Stimulated activated CD8-positive, alpha-beta memory T cell treated with anti-CD3 and anti-CD28 coated beads, Interleukin-15, amount 100 ng/mL, for 24 hours (primary cell): ENCODE measurements at regions not wholly inside any gene's neighbourhood (a gene's known extent, or its start where the extent isn't known, plus 50 kb on each side); places are given as distances from the start of the nearest gene placed in this dataset.
"Not testable (repeated sequence)": the region's sequence is repeated elsewhere in the genome, so short reads cannot be mapped to it uniquely, and the experiment has no call there.

Experiments used
- DNase-seq: peaks from one replicate; pipeline ENCODE4 v3.0.0-alpha.2; 2020; ENCODE audit warnings: low read depth

- no peak for DNase-seq
These were observed 52.7 kb upstream of the LARP1 start for GRCh38 chr5:154702477-154702876.

- DNase-seq = not testable (repeated sequence)
These were observed 53.5 kb upstream of the LARP1 start for GRCh38 chr5:154701725-154702124.

GRCh38 chr5:154701181-154701580 lies 54.0 kb upstream of the LARP1 start:
- DNase-seq = no peak

- DNase-seq = not testable (repeated sequence)
These were observed 54.8 kb upstream of the LARP1 start for GRCh38 chr5:154700289-154700928.

- DNase-seq = no peak
These were observed 56.4 kb upstream of the LARP1 start for GRCh38 chr5:154698763-154699162.

- DNase-seq = no peak
These were observed 57.8 kb upstream of the LARP1 start for GRCh38 chr5:154697371-154697770.

- no peak for DNase-seq
These were observed 58.3 kb upstream of the LARP1 start for GRCh38 chr5:154696891-154697290.

- no peak for DNase-seq
These were observed 61.0 kb upstream of the LARP1 start for GRCh38 chr5:154694159-154694558.

GRCh38 chr5:154690488-154690887 lies 64.7 kb upstream of the LARP1 start:
- no peak for DNase-seq

- DNase-seq = no peak
These were observed 68.7 kb upstream of the LARP1 start for GRCh38 chr5:154686490-154686889.

GRCh38 chr5:154683101-154683880 lies 71.9 kb upstream of the LARP1 start:
- no peak for DNase-seq

- no peak for DNase-seq
These were observed 75.7 kb upstream of the LARP1 start for GRCh38 chr5:154679501-154679900.

GRCh38 chr5:154677921-154678320 lies 77.3 kb upstream of the LARP1 start:
- DNase-seq = no peak

GRCh38 chr5:154676508-154676907 lies 78.7 kb upstream of the LARP1 start:
- DNase-seq = no peak

GRCh38 chr5:154674029-154674428 lies 81.1 kb upstream of the LARP1 start:
- no peak for DNase-seq

GRCh38 chr5:154673506-154673905 lies 81.7 kb upstream of the LARP1 start:
- DNase-seq = no peak

GRCh38 chr5:154669913-154670312 lies 85.3 kb upstream of the LARP1 start:
- not testable (repeated sequence) for DNase-seq

- DNase-seq = no peak
These were observed 85.8 kb upstream of the LARP1 start for GRCh38 chr5:154669402-154669801.

- no peak for DNase-seq
These were observed 90.3 kb upstream of the LARP1 start for GRCh38 chr5:154664869-154665268.

GRCh38 chr5:154663424-154663823 lies 91.8 kb upstream of the LARP1 start:
- DNase-seq = no peak

GRCh38 chr5:154654486-154655371 lies 100.4 kb upstream of the LARP1 start:
- no peak for DNase-seq

GRCh38 chr5:154653764-154654485 lies 101.3 kb upstream of the LARP1 start:
- DNase-seq = no peak
